ENCODE measurements at regions not wholly inside any gene's neighbourhood (a gene's known extent, or its start where the extent isn't known, plus 50 kb on each side); places are given as distances from the start of the nearest gene placed in this dataset.

GRCh38 chrX:116618546-116618945, 155.8 kb upstream of the CT83 start:
- TF ChIP-seq EP300 (IDR thresholded peaks at IDR 0.05) = no peak
- intact Hi-C loops (cut with DNase I; ENCODE audit: low total_unique reads) = no loop called here
- WGBS, 5 donors = 26 to 79% (median 54%) methylated on average over 1 of the region's 1 CpG

DNA sequence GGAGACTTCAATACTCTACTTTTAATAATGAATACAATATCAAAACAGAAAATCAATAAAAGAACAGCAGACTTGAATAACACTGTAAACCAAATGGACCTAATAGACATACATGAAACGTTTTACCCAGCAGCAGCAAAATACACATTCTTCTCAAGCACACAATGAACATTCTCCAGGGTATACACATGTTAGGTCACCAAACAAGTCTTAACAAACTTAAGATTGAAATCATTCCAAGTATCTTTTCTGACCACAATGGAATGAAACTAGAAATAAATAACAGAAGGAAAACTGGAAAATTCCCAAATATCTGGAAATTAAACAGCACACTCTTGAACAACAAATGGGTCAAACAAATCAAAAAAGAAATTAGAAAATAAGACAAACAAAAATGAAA, 145.0 kb upstream of the CT83 start:
- 0 to 25% (median 4%) methylated on average over 1 of the region's 1 CpG for WGBS, 5 donors
- Histone ChIP-seq H3K9me3 (peaks cover 0 to 7% (median 0%) of the 10 kb centered on the region in 4 donors), H3K36me3 (no peaks in the 10 kb centered on the region), H3K27me3 (no peaks in the 10 kb centered on the region), H3K4me1 (no peaks in the 10 kb centered on the region), H3K4me3 (no peak overlapping the region), H3K27ac (no peak overlapping the region)
- intact Hi-C loops (cut with DNase I; ENCODE audit: low total_unique reads) = no loop called here
- no peak for TF ChIP-seq CTCF (IDR thresholded peaks at IDR 0.05)
- TF ChIP-seq POLR2AphosphoS5 (IDR thresholded peaks at IDR 0.05) = no peak
- TF ChIP-seq EP300 (IDR thresholded peaks at IDR 0.05) = no peak
- DNase-seq = no peak

More at GRCh38 chrX:116618546-116618945, 155.8 kb upstream of the CT83 start:
- no peaks in the 10 kb centered on the region for H3K9me3 ChIP-seq
- H3K4me3 ChIP-seq = no peak overlapping the region
- peak in 1 of 2 donors; percentile 4 for DNase-seq
- H3K27me3 ChIP-seq = no peaks in the 10 kb centered on the region
- no peaks in the 10 kb centered on the region for H3K36me3 ChIP-seq
- H3K4me1 ChIP-seq = no peaks in the 10 kb centered on the region
- no peak overlapping the region for H3K27ac ChIP-seq

- no peak for DNase-seq
- no peak for TF ChIP-seq POLR2AphosphoS5 (IDR thresholded peaks at IDR 0.05)
- no peak for TF ChIP-seq EP300 (IDR thresholded peaks at IDR 0.05)
- no peak for TF ChIP-seq CTCF (IDR thresholded peaks at IDR 0.05)
- no peak for TF ChIP-seq POLR2A (IDR thresholded peaks at IDR 0.05)
- intact Hi-C loops (cut with DNase I; ENCODE audit: low total_unique reads) = no loop called here
- Histone ChIP-seq H3K4me1 (no peaks in the 10 kb centered on the region), H3K9me3 (peaks cover 0 to 7% (median 0%) of the 10 kb centered on the region in 4 donors), H3K27ac (no peak overlapping the region), H3K27me3 (no peaks in the 10 kb centered on the region), H3K4me3 (no peak overlapping the region), H3K36me3 (no peaks in the 10 kb centered on the region)
- WGBS, 5 donors = 57 to 83% (median 65%) methylated on average over 1 of the region's 1 CpG; no CpG with 5 or more reads in 1 of the 5 donors
Measured at GRCh38 chrX:116605576-116605975, 142.8 kb upstream of the CT83 start.

DNA sequence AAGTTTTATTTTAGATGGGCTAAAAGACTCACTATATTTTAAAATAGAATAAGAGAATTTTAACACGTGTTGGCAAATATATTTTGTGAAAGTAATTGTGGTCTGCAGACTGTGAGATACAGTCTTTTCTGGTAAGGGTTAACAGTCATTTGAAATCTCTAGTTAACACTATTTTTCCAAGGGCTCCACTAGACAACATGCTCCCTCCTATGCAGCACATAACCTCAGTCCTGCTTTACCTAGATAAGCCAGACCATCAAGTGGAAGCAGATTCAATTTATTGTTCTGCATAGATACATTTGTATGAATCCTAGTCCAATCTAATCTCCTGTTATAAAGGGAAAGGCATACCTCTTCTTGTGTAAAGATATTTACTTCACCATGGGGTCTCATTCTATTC, 133.2 kb upstream of the CT83 start:
- intact Hi-C loops (cut with DNase I; ENCODE audit: low total_unique reads) = no loop called here
- H3K9me3 ChIP-seq = no peaks in the 10 kb centered on the region
- 48 to 86% (median 70%) methylated on average over 1 of the region's 1 CpG for WGBS, 5 donors
- DNase-seq = no peak
- no peak overlapping the region for H3K4me3 ChIP-seq
- no peak overlapping the region for H3K27ac ChIP-seq
- H3K36me3 ChIP-seq = no peaks in the 10 kb centered on the region
- TF ChIP-seq POLR2A (IDR thresholded peaks at IDR 0.05) (no peak), EP300 (IDR thresholded peaks at IDR 0.05) (no peak), POLR2AphosphoS5 (IDR thresholded peaks at IDR 0.05) (no peak), CTCF (IDR thresholded peaks at IDR 0.05) (no peak)
- no peaks in the 10 kb centered on the region for H3K4me1 ChIP-seq
- H3K27me3 ChIP-seq = no peaks in the 10 kb centered on the region

Small RNA genes lying in the stretch of these regions (small RNA-seq; reads per million reads assigned to genes)
- gene RNU6-1323P = 0 reads per million in 4 donors

All from stomach (tissue), 8 donors.